22Rv1 (cell line): ENCODE measurements at regions not wholly inside any gene's neighbourhood (a gene's known extent, or its start where the extent isn't known, plus 50 kb on each side); places are given as distances from the start of the nearest gene placed in this dataset.
A peak's percentile ranks its signal among the peaks of the same experiment; 100 is the strongest.

Source experiments
- CTCF ChIP-seq: fragments of 450-650 bp; IDR thresholded peaks from 2 replicates; pipeline ENCODE4 v1.5.1; 2017; ENCODE audit warnings: mild to moderate bottlenecking
- ZFX ChIP-seq: fragments of 450-650 bp; IDR thresholded peaks from 2 replicates; pipeline ENCODE4 v1.6.1; 2017; ENCODE audit warnings: antibody characterized with exemption, borderline replicate concordance

GRCh38 chr4:94127707-94128328 is 79.8 kb upstream of the SMARCAD1 start:
- peak; percentile 83 for TF ChIP-seq CTCF
- TF ChIP-seq ZFX: no peak
